Osteocyte (in vitro differentiated cells): ENCODE measurements at regions not wholly inside any gene's neighbourhood (a gene's known extent, or its start where the extent isn't known, plus 50 kb on each side); places are given as distances from the start of the nearest gene placed in this dataset.

Experiments used
- DNase-seq: peaks from one replicate; pipeline ENCODE4 v3.0.0; 2021; ENCODE audit warnings: mixed read lengths; ENCODE audit not compliant: unreplicated experiment; ENCODE audit errors: extremely low spot score
- H3K27ac Mint-ChIP-seq: one replicate; pipeline ENCODE4 v1.8.0; 2021; ENCODE audit warnings: mild to moderate bottlenecking, mixed read lengths; ENCODE audit not compliant: unreplicated experiment
- H3K27me3 Mint-ChIP-seq: one replicate; pipeline ENCODE4 v1.8.0; 2021; ENCODE audit warnings: mixed read lengths; ENCODE audit not compliant: unreplicated experiment
- H3K36me3 Mint-ChIP-seq: one replicate; pipeline ENCODE4 v1.8.0; 2021; ENCODE audit warnings: mixed read lengths; ENCODE audit not compliant: unreplicated experiment
- H3K4me1 Mint-ChIP-seq: one replicate; pipeline ENCODE4 v1.8.0; 2021; ENCODE audit warnings: mixed read lengths; ENCODE audit not compliant: unreplicated experiment
- H3K4me3 Mint-ChIP-seq: one replicate; pipeline ENCODE4 v1.8.0; 2021; ENCODE audit warnings: mild to moderate bottlenecking, moderate library complexity, mixed read lengths; ENCODE audit not compliant: unreplicated experiment
- H3K9me3 Mint-ChIP-seq: one replicate; pipeline ENCODE4 v1.8.0; 2021; ENCODE audit warnings: mixed read lengths; ENCODE audit not compliant: unreplicated experiment
- CTCF ChIP-seq: fragments of 200-600 bp; sonication (generic); IDR thresholded peaks from 2 replicates; pipeline ENCODE4 v1.5.0; 2021; ENCODE audit warnings: antibody characterized with exemption, mild to moderate bottlenecking, moderate library complexity

DNA sequence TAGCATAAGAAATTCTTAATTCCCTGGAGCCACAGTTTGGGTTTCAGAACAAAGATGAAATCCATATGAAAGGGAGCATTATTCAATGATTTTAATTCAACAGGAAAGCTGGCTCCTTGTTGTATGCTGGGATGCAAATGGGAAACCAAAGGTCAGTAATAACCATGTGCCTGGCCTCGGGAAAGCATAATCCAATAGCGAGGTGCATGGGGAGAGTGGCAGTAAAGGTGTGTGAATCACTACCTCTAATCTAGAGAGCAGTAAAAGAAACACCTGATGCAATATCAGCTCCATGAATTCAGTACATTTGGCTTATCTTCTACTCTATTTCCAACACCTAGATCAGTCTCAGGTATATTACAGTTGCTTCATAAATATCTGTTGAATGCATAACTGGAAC, 220.1 kb downstream of the FBXO15 start:
- Mint-ChIP-seq H3K27ac (no peak overlapping the region), H3K27me3 (no peaks in the 10 kb centered on the region), H3K36me3 (no peaks in the 10 kb centered on the region), H3K9me3 (no peaks in the 10 kb centered on the region), H3K4me3 (no peak overlapping the region), H3K4me1 (no peaks in the 10 kb centered on the region)
- DNase-seq, result no peak
- no peak for TF ChIP-seq CTCF

GRCh38 chr18:73924836-73925235, 222.8 kb downstream of the FBXO15 start:
- no peak overlapping the region for H3K4me3 Mint-ChIP-seq
- no peak for DNase-seq
- H3K9me3 Mint-ChIP-seq, result no peaks in the 10 kb centered on the region
- H3K4me1 Mint-ChIP-seq, result no peaks in the 10 kb centered on the region
- H3K36me3 Mint-ChIP-seq, result no peaks in the 10 kb centered on the region
- no peak overlapping the region for H3K27ac Mint-ChIP-seq
- H3K27me3 Mint-ChIP-seq, result no peaks in the 10 kb centered on the region
- no peak for TF ChIP-seq CTCF

- no peaks in the 10 kb centered on the region for H3K9me3 Mint-ChIP-seq
- no peak overlapping the region for H3K27ac Mint-ChIP-seq
- no peak for TF ChIP-seq CTCF
- H3K27me3 Mint-ChIP-seq, result no peaks in the 10 kb centered on the region
- H3K36me3 Mint-ChIP-seq, result no peaks in the 10 kb centered on the region
- H3K4me3 Mint-ChIP-seq, result no peak overlapping the region
- no peak for DNase-seq
- no peaks in the 10 kb centered on the region for H3K4me1 Mint-ChIP-seq
These were observed 223.3 kb downstream of the FBXO15 start for GRCh38 chr18:73924307-73924706.

- Mint-ChIP-seq H3K27me3 (no peaks in the 10 kb centered on the region), H3K4me1 (no peaks in the 10 kb centered on the region), H3K36me3 (no peaks in the 10 kb centered on the region), H3K27ac (no peak overlapping the region), H3K9me3 (no peaks in the 10 kb centered on the region), H3K4me3 (no peak overlapping the region)
- no peak for DNase-seq
- no peak for TF ChIP-seq CTCF
These were observed 223.8 kb downstream of the FBXO15 start for GRCh38 chr18:73923866-73924265.

DNA sequence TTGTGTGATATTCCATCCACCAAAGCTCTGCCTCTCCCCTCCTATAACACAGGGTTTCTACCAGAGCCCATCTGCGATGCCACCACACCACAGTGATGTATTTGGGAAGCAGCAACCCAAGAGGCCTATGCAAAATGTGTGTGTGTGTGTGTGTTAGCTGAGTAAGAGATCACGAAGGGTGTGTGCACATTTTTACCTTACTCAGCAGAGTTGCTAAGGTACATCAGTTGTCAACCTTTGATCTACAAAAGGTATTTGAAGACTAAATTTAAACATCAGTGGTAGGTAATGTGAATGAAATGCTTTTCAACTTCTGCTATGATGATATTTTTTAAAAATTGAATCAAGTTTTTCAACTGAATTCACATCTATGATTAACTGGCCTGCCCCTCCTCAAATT, 227.6 kb downstream of the FBXO15 start:
- no peak for TF ChIP-seq CTCF
- no peaks in the 10 kb centered on the region for H3K9me3 Mint-ChIP-seq

More for the DNA sequence above, 227.6 kb downstream of the FBXO15 start:
- Mint-ChIP-seq H3K27me3 (no peaks in the 10 kb centered on the region), H3K36me3 (no peaks in the 10 kb centered on the region), H3K4me3 (no peak overlapping the region), H3K4me1 (no peaks in the 10 kb centered on the region), H3K27ac (no peak overlapping the region)
- DNase-seq, result no peak
